Mammary epithelial cell (primary cell): ENCODE measurements at regions not wholly inside any gene's neighbourhood (a gene's known extent, or its start where the extent isn't known, plus 50 kb on each side); places are given as distances from the start of the nearest gene placed in this dataset.

ENCODE experiments used
- EZH2 ChIP-seq: IDR thresholded peaks from 2 replicates; pipeline ENCODE4 v1.6.1; 2012; ENCODE audit warnings: low read length, inconsistent platforms, borderline replicate concordance
- TF ChIP-seq, protein P1 (sequence below), 2 donors: IDR thresholded peaks in 1 of 2; conservative IDR thresholded peaks in 1 of 2; 2 replicates each; pipeline ENCODE4 v1.5.1; 2011 to 2012; ENCODE audit warnings: inconsistent platforms in 2 of 2, low read length in 2 of 2, mild to moderate bottlenecking in 2 of 2, control low read depth in 1 of 2, low read depth in 1 of 2; ENCODE audit not compliant: insufficient read depth in 1 of 2; ENCODE audit errors: extremely low read depth in 1 of 2

DNA sequence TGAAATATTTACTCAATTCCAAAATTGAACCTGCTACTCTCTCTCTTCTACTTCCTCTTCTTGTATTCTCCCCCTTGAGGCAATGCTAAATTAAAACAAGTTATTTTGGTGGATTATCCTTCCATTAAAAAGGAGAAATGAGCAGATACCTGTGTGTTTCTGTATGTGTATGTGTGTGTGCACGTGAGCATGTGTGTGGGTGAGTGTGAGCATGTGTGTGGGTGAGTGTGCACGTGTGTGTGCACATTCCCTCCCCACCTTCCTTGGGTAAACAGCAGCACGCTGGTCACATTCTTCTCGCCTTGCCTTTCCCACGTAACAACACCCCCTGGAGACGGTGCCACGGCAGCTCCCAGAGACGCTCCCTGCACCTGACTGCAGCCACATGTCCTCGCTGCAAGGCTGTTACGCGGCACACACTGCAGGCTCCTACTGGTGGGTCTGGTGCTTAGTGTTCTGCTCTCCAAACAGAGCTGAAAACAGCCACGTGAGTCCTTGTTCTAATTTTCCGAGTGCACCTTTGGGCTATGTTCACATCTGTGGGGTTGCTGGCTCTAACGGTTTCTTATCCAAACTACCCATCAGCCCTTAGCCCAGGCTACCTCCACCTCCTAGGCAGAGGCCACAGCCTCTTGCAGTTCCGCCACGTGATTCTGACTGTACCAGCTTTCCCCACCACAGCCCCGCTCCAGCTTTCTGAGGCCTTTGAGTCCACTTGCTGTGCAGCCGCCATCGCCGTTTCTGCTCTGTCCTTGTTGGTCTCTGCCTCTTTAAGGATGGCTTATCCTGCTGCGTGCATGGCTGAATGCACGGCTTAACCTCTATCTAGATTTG is 123.4 kb downstream of the CTTN start:
- TF ChIP-seq, protein P1, sequence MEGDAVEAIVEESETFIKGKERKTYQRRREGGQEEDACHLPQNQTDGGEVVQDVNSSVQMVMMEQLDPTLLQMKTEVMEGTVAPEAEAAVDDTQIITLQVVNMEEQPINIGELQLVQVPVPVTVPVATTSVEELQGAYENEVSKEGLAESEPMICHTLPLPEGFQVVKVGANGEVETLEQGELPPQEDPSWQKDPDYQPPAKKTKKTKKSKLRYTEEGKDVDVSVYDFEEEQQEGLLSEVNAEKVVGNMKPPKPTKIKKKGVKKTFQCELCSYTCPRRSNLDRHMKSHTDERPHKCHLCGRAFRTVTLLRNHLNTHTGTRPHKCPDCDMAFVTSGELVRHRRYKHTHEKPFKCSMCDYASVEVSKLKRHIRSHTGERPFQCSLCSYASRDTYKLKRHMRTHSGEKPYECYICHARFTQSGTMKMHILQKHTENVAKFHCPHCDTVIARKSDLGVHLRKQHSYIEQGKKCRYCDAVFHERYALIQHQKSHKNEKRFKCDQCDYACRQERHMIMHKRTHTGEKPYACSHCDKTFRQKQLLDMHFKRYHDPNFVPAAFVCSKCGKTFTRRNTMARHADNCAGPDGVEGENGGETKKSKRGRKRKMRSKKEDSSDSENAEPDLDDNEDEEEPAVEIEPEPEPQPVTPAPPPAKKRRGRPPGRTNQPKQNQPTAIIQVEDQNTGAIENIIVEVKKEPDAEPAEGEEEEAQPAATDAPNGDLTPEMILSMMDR (conservative IDR thresholded peaks at IDR 0.05 in 1 of 2, IDR thresholded peaks at IDR 0.05 in 1 of 2; ENCODE audit: extremely low read depth in 1 of 2, insufficient read depth in 1 of 2, low read depth in 1 of 2, low read length in 2 of 2), result no peak
- no peak for TF ChIP-seq EZH2
